Amniotic epithelial cell (primary cell): ENCODE measurements at regions not wholly inside any gene's neighbourhood (a gene's known extent, or its start where the extent isn't known, plus 50 kb on each side); places are given as distances from the start of the nearest gene placed in this dataset.
A peak's percentile ranks its signal among the peaks of the same experiment; 100 is the strongest.

Source experiments
- DNase-seq: peaks from one replicate; pipeline ENCODE4 v3.0.0-alpha.2; 2010; ENCODE audit warnings: low read depth

DNA sequence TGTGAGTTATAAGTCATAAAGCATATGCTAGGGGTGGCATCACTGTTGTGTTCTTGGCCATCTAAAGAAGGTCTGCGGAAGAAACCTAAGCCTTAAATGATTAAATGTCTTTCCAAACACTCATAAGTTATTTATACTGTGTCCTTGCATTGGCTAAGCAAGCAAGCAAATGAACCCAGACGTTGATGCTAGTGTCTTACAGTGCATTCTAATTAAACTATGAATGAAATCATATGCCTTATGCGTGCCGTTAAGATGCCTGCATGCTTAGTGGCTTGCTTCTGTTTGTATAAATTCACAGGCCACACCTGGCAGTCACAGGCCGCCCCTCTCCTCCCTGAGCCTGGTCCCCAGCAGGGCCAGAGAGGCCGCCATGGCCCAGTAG, 49.9 kb downstream of the RIN2 start:
- DNase-seq = no peak

DNA sequence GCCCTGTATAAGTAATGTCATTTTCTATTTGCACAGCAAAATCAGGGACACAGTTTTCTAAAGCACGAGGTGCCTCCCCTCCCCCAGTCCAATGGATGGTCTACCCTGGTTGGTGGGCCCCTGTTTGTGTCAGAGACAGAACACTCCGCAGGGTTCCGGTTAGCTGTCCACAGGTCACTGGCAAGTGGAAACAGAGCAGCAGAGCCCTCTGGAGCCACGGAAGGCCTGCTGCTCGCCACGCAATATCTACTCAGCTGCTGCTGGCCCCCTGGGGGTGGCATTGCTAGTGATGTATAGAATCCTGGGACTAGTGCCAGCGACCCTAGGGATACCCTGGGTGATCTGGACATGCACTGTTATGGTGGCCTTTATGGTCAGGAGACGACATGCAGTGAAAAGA, 50.4 kb downstream of the RIN2 start:
- no peak for DNase-seq

DNA sequence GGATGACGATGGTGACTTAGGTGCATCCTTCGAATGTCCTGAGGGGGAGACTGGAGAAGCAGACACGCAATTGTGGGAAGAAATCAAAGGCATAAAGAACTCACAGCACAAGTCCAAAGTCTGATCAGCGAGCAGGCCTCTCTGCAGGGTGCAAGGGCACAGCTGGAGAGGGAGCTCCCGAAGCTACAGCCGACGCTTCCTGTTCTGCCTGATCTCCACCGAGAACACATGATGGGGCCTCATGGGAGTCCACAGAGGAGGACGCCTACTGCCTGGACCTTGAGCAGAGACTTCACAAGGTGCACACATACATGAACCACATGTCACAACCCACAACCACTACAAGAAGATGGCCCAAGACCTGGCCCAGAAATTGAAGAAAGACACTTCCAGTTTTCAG, 51.4 kb downstream of the RIN2 start:
- DNase-seq = no peak

DNA sequence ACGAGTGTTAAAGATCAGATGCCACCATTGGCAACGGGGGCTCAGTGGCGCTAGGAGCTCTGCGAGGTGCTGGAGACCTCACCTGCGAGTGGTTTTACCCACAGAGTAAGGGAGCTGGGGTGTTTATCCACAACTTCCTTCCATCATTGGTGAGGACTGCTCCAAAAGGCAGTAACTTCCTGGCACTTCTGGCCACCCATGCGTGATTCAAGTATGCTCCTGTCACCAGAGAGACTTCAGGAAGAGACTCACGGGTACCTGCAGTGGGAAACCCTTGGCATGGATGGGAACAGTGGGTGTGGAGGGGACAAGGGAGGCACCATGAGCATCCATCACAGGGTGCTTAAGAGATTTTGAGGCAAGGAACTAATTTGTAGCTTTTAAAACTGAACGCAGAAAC, 53.2 kb downstream of the RIN2 start:
- DNase-seq = no peak

DNA sequence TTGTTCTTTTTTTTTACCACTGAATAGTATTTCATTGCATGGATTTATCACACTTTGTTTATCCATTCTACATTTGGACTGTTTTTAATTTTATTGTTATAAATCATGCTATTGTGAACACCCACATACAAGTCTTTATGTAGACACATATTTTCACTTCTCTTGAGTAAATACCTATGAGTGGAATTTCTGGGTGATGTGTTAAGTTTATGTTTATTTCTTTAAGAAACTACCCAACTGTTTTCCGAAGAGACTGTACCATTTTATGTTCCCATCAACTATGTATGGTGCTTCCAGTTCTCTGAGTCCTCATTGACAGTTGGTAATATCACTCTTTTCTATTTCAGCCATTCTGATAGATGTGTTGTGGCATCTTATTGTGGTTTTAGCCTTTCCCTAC, 54.0 kb downstream of the RIN2 start:
- no peak for DNase-seq

DNA sequence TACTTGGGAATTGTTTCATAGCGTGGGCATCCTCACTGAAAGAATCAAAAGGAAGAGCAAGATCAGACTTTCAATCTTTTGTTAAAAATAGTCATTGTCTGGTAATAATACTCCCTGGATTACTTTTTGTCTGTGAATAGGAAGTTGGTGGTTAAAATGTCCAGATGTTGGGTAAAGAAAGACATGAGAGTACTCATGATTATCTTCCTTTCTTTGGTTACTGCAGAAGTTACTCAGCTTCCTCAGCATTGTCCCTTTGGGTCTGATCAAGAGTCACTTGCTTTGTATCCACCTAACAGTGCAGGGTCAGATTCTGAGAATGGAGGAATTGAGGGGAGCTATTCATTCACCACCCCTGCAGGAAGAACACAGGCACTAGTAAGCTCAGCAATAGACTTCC, 54.6 kb downstream of the RIN2 start:
- DNase-seq = no peak

DNA sequence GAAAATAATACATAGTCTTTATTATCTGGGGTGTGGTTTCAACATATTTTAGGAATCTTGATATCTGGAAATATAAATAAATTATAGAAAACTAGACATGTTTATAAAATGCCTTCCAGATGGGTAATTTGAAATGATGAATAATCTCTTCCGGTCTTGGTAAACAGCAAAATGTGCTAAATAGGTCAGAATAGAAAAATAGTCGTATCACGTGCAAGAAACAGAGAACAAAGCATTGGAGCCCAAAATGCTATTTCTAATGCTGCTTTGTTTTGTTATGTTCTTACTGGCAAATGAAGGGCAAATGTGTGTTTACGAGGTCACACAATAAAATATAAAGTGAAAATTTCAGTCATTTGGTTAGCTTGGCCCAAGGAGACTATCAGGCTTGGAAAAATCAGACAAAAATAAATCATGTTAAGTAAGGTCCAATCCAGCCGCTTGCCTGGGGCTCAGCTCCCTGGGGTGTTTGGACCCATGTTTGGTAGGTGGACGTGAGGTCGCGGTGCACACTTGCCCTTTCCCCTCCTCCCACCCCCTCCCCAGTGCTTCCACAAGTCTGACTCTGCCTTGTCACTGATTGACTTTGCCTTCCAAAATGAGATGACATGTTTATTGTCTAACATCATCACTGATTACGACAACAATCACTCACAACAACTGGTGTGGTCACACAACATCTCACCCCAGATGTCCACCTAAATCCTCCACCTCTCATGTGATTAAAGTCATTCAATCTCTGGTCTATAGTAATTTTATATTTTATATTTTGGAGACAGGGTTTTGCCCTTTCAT, 56.0 kb downstream of the RIN2 start:
- peak; percentile 67 for DNase-seq

DNA sequence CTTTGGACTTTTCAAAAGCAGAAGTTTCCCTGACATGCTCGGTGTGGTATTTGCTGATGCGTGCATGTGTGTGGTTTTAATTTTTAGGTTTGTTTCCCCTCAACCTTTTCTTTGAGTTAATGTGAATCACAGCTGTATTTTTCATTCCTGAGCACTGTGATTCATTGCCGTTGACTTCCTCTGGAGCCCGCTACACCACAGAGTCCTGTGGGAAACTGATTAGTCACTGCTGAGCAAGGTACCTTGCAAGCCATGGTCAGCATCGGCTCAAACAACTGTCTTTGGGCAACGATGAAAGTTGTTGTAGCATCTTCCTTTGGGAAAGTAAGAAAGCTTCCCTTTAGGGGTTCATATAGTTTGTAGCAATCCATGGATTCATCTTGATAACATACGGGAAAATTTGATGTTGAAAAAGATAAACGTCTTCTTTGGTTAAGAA, 57.5 kb downstream of the RIN2 start:
- DNase-seq = peak; percentile 98

DNA sequence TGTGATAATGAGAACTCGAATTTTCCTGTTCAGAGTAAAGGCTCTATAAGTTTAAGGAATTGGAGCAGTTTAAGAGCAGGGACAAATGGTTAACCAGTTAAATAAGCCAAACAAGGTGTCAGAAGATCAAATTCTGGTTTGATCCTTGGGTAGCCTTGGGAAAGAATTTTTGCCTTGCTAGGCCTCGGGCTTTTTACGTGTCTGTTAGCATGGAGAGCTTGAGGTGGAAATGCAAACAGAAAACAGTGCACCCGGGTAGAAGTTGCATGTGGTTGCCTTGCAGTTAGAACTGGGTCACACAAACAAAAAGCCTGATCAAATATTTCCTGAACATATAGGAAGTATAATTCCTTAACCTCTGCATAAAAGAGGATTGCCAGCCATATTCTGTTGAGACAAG, 58.3 kb downstream of the RIN2 start:
- no peak for DNase-seq

DNA sequence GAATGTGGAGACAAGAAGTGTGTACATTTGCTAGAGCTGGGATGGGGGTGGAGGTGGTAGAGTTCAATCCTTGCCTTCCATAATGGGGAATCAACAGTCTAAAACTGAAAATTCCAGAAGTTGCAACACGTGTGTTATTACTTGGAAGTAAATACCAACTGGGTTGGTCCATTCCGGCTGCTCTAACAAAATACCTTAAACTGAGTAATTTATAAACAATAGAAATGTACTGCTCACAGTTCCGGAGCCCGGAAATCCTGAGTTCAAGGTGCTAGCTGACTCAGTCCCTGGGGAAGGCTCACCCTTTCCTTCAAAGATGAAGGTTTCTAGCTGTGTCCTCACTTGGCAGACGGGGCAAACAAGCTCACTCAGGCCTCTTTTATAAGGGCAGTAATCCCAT, 59.0 kb downstream of the RIN2 start:
- peak; percentile 91 for DNase-seq

DNA sequence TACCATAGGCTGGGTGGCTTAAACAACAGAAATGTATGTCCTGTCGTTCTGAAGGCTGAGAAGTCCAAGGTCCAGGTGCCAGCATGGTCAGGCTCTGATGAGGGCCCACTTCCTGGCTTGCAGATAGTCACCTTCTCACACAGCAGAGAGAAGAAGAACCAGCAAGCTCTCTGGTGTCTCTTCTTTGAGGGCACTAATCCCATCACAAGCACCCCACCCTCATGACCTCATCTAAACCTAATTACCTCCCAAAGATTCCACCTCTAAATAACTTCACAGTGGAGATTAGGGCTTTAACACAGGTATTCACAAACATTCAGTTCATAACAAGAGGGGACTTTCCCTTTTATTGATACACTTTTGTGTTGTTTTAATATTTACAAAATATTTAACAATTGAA, 61.1 kb downstream of the RIN2 start:
- no peak for DNase-seq

DNA sequence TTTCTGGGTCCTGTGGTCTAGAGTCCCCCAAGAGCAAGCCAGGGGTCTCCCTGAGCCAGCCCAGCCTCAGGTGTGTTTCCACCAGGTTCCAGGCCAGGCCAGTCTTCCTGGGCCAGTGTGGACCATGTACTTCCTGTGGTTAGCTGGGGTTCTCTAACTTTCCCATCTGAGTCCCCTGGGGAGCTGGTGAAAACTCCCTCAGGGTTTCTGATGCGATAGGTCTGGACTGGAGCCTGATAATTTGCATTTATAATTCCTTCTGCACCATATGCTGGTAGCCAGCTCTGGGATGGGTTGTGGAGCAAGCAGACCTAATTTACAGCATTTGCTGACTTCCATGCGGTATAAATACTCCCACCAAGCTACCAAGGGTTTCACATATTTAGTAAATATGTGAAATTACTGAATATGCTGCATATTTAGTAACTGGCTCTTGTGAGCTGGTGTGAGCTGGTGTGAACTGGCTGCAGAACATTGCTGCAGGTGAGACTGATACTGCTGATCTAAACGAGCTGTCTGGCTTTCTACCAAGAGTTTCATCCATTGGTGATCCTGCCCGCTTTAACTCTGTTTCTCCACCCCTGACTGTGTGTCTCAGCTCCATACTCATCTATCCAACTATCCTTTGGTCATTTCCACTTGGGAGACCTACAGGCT, 62.6 kb downstream of the RIN2 start:
- no peak for DNase-seq

DNA sequence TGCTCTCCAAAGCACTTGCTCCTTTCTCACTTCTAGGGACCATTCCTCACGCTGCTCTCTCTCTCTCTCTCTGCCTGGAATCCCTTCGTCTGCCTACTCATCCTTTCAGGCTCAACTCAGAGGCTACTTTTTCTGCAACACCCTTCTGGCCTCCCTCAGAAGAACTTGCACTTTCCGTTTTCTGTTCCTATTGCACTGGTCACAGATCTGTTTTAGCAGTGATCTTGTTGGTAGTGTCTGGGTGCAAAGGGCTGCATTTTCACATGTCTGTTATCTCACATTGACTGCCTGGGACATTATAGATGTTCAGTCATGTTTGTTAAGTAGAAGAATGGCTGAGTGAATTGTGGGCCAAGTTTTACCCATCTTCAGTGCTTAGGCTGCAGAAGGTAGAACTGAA, 63.5 kb downstream of the RIN2 start:
- no peak for DNase-seq

DNA sequence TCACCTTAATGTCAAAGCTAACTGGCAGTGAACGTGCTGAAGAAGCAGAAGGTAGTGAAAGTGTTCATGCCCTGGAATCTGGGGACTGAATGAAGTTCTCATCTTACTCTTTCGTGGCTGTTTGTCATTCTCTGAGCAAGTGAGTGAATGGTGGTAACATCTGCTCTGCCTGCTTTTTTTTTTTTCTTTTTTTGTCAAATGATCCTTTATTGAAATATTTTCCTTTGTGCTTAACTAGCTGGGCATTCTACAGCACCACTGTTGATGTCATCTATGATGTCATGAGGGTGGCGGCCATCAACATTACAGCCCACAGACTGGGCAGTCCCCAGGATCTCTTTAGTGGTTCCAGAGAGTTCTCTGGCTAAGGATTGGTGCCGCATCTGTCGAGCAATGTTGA, 65.2 kb downstream of the RIN2 start:
- DNase-seq = no peak

DNA sequence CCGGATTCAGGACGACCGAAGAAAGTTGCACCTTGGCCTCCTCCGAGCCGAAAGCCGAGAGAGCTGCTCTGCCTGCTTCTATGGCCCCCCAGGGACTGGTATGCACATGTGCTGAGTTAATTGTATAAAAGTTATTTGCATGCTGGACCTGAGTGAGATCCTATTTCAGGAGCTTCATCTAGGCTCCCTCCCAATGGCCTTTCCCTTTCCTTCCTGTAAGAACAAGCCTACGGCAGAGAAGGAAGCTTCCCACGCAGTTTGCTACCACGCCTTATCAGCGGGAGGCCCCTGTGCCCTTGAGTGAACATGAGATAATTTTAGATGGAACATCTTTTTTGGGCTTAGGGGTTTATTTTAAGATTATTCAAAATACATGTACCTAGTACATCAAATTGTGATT, 65.9 kb downstream of the RIN2 start:
- no peak for DNase-seq

DNA sequence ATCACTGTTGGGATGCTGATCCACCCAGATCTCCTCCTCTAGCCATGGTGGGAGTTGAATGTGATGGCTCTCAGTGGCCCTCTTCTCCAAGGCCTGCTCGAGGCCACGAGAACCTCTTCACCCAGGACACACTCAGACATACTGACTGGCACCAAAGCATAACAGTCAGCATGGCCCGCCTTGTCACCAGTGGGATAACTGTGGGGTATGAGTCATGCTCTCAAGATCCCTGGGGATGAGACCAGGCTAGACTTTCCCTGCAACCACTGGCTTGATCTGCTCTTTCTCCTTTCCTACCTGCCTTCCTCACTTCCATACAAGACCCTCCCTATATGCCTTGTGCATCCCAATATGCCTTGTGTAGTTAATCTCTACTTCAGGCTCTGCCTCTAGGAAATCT, 66.8 kb downstream of the RIN2 start:
- DNase-seq = no peak

DNA sequence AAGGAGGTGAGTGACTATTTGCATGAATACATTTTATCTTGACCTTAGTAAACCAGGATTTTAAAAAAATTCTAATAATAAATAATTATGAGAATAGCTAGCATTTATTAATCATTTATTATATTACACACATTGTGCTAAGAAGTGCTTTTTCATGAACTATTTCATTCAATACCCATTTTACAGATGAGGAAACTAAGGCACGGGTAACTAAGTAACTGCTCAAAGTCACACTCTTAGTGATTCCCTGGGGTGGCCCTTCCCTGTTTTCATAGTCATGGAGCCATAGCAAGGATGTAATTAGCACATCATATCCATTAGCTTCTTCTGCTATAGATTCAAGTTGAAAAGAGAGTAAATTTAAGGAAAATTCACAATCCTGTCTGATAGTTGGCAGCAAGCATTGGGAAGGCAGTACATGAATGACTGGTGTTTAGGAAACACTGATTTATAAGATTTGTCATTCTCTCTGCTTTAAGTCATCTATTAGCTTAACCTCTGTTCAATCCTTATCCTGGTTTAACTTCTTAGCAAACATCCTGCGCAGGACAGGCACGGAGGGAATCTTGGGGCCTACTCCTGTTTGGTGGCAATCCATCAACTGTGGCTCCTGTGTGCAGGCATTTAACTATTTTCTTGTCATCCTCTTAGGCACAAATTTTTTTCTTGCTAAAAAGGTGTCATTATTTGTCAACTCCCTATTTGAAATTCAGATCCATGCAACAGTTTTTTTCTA, 68.3 kb downstream of the RIN2 start:
- DNase-seq = no peak

DNA sequence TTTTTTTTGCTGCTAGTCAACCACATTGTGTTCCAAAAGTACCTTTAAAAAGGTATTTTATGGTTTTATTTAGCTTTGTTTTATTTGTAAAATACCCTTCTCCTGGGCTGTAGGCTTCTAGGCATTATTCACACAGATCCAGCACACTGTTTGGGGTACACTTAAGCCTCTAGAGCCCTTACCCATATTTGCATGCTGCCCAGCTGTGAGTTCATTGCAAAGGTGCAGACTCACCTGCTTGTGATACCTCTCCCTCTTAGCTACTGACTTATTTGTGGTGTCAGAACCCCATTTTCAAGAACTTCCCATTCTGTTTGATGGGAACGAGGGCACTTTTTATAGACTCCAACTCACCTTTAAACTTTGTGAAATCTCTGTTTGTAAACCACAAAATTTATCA, 69.8 kb downstream of the RIN2 start:
- no peak for DNase-seq

DNA sequence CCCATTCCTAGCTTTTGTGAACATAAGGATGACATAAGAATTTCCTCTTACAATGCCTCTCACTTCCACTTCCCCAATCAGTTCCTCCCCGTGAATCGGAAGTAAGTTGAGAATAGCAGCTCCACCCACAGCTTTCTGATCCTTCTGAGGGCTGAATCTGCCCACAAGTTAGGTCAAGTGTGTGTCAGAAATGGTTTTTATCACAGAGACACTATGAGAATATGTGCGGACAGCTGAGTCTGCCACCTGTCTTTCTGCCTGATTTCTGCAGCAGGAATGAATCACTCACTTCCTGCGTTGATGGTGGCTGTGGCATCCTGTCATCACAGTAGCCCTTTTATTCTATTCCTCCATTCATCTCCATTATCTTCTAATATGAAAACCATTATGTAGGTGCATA, 70.2 kb downstream of the RIN2 start:
- DNase-seq = peak; percentile 70

DNA sequence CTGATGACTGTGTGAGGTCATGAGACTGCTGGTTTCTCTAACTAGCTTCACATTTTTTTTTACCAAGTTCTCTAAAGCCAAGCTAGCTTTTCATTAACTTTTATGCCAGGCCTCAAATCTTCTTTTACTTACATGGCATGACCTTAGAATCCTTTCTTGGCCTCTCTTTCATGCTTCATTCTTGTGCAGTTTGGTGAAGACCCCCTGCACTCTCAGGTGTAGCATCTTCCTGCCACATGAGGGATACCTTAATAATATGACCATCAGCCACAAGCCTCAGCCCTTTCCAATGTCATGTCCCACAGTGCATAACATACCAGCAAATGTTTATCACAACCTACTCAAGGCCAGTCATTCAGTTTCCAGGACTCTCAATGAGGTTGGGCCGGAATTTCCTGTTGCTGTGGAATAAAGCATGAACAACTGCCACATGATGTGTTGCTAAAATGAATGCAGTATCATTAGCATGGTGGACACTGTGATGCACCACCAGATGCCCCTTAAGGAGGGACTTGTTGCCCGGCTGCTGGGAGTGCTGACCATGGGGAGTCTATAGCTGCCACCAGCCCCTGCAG, 72.2 kb downstream of the RIN2 start:
- no peak for DNase-seq

DNA sequence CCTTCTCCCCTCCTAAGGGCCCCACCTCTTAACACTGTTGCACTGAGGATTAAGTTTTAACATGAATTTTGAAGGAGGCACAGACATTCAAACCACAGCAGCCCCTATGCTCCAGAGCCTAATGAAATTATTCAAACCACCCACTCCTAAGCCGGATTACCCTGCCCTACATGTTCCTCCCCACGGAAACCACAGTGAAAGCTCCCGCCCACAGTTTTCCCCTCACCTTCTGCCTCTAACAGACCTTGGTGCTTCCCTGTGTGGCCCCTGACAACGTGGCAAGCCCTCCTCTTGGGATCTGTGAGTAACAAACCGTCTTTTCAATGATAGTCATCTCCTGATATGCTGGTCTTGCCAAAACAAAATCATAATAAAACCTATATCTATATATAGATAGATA, 74.8 kb downstream of the RIN2 start:
- peak; percentile 45 for DNase-seq

DNA sequence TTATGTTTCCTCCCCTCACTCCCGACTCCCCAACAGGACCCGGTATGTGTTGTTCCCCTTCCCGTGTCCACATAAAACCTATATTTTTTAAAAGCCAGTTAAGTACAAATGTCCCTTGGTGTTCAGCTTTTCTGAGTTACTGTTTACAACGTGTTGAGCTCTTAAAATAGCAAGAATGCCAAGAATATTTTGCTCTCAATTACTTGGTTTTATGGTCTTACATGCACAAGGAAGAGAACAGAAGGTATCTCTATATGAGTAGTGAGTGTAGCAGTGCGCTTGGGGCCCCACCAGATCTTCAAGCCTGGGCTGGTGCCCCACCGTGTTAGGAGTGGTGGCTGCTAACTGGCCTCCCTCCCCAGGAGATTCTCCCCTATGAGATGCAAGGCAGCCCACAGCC, 75.3 kb downstream of the RIN2 start:
- no peak for DNase-seq

DNA sequence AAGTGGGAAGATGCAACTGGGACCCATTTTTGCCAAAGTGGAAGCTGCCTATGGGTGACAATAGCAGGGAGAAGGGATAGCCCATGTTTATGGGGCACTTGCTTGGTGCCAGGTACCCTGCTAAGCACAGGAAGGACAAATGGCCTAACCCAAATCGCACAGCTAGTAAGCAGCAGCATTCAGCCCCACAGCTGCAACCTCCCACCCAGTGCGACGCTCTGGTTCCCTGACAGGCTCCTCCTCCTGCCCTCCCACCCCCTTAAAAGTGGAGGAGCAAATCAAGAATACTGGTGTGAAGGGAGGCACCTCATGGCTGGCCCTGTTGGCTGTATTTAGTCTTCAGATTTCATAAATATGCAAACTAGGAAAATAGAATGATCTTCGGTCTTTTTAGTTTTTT, 76.2 kb downstream of the RIN2 start:
- DNase-seq = no peak
